WI38 (cell line): ENCODE measurements at regions not wholly inside any gene's neighbourhood (a gene's known extent, or its start where the extent isn't known, plus 50 kb on each side); places are given as distances from the start of the nearest gene placed in this dataset.

Experiments
- H3K4me3 ChIP-seq: 2 replicates; pipeline ENCODE4 v1.5.1; 2011; ENCODE audit warnings: low read depth, mild to moderate bottlenecking, control low read depth, low read length
- CTCF ChIP-seq: IDR thresholded peaks from 2 replicates; pipeline ENCODE4 v1.5.1; 2012; ENCODE audit warnings: low read depth, mild to moderate bottlenecking, control low read depth, low read length

DNA sequence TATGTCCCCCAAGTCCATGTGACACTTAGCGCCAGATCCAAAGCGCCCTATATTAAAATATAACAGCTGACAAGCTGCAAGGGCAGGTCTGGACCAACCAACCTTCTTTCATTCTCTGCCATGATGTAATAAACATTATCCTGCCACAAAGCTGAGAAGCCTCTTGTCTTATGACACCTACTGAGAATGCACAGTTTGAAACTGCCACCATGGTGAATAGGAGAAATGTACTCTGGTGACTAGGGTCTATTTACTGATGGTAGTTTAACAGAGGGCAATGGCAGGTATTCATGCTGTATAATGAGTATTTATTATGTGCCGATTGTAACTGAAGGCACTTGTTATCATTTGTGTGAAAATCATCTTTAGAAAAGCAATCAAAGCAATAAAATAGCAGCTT is 634.0 kb downstream of the OTOL1 start:
- H3K4me3 ChIP-seq = no peak overlapping the region
- no peak for TF ChIP-seq CTCF

- H3K4me3 ChIP-seq = no peak overlapping the region
- no peak for TF ChIP-seq CTCF
Measured at GRCh38 chr3:162132981-162133380, 636.4 kb downstream of the OTOL1 start.

GRCh38 chr3:162134571-162134970 is 638.0 kb downstream of the OTOL1 start:
- no peak for TF ChIP-seq CTCF
- H3K4me3 ChIP-seq = no peak overlapping the region

- no peak overlapping the region for H3K4me3 ChIP-seq
- TF ChIP-seq CTCF = no peak
Measured at GRCh38 chr3:162136136-162136535, 639.5 kb downstream of the OTOL1 start.

DNA sequence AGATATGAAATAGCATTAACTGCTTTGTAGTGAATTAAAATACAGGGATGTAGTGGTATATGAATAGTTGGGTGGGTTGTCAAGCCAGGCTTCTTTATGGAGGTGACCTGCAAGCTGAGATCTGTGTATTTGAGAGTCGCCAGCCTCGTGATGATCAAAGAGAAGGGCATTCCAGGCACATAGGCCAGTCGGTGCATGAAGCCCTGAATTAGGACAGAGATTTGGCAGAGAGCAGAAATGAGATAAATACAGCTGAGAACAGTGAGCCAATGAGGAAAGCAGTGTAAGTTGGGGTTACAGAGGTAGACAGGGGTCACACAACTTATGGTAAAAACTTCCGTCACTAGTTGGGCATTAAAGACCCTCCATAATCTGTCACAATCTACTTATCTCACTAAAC is 641.9 kb downstream of the OTOL1 start:
- TF ChIP-seq CTCF = no peak
- H3K4me3 ChIP-seq = no peak overlapping the region

- TF ChIP-seq CTCF = no peak
- H3K4me3 ChIP-seq = no peak overlapping the region
Measured at GRCh38 chr3:162139841-162140240, 643.2 kb downstream of the OTOL1 start.

- H3K4me3 ChIP-seq = no peak overlapping the region
- no peak for TF ChIP-seq CTCF
Measured at GRCh38 chr3:162141272-162141791, 644.7 kb downstream of the OTOL1 start.
